Activated CD8-positive, alpha-beta T cell treated with anti-CD3 and anti-CD28 coated beads, Interleukin-2, amount 10 ng/mL, durations not matched to agents 7 days and 5 days (primary cell): ENCODE measurements at regions not wholly inside any gene's neighbourhood (a gene's known extent, or its start where the extent isn't known, plus 50 kb on each side); places are given as distances from the start of the nearest gene placed in this dataset.
"Not testable (repeated sequence)": the region's sequence is repeated elsewhere in the genome, so short reads cannot be mapped to it uniquely, and the experiment has no call there.

Experiments
- ATAC-seq: fragments of 150-1000 bp; cut with Tn5 transposase; one replicate; pipeline ENCODE4 v1.10.0; 2021; ENCODE audit warnings: moderate library complexity
- CTCF ChIA-PET: fragments of 350-600 bp; sonication (Branson Sonifier 250); formaldehyde crosslinking; loops from one replicate; lab custom pipeline; 2021; ENCODE audit warnings: antibody characterized with exemption; lab: Charles Lee
- POLR2A ChIA-PET: fragments of 350-600 bp; sonication (Branson Sonifier 250); formaldehyde crosslinking; loops from one replicate; lab custom pipeline; 2021; ENCODE audit warnings: antibody characterized with exemption; lab: Charles Lee
- DNase-seq: peaks from one replicate; pipeline ENCODE4 v3.0.0-alpha.2; 2020
- H3K27ac Mint-ChIP-seq: one replicate; pipeline ENCODE4 v1.8.0; 2021; ENCODE audit warnings: mild to moderate bottlenecking, mixed read lengths
- H3K27me3 Mint-ChIP-seq: one replicate; pipeline ENCODE4 v1.8.0; 2021; ENCODE audit warnings: low read depth, mixed read lengths
- H3K36me3 Mint-ChIP-seq: one replicate; pipeline ENCODE4 v1.8.0; 2021; ENCODE audit warnings: low read depth, mixed read lengths
- H3K4me1 Mint-ChIP-seq: one replicate; pipeline ENCODE4 v1.8.0; 2021; ENCODE audit warnings: low read depth, mixed read lengths
- H3K4me3 Mint-ChIP-seq: one replicate; pipeline ENCODE4 v1.8.0; 2021; ENCODE audit warnings: mild to moderate bottlenecking, mixed read lengths
- H3K9me3 Mint-ChIP-seq: one replicate; pipeline ENCODE4 v1.8.0; 2022; ENCODE audit warnings: mixed read lengths; ENCODE audit not compliant: insufficient read depth

- H3K9me3 Mint-ChIP-seq, result no peaks in the 10 kb centered on the region
- H3K4me3 Mint-ChIP-seq, result no peak overlapping the region
- DNase-seq (no peak), ATAC-seq (no peak)
- H3K36me3 Mint-ChIP-seq, result no peaks in the 10 kb centered on the region
- no peaks in the 10 kb centered on the region for H3K27me3 Mint-ChIP-seq
- no peak overlapping the region for H3K27ac Mint-ChIP-seq
- CTCF ChIA-PET, result no interaction called here
- H3K4me1 Mint-ChIP-seq, result no peaks in the 10 kb centered on the region
- POLR2A ChIA-PET, result no interaction called here
Observed at GRCh38 chr14:53715193-53715721, 241.4 kb downstream of the BMP4 start.

- H3K9me3 Mint-ChIP-seq, result no peaks in the 10 kb centered on the region
- no peak for ATAC-seq
- no peaks in the 10 kb centered on the region for H3K27me3 Mint-ChIP-seq
- no peaks in the 10 kb centered on the region for H3K4me1 Mint-ChIP-seq
- ChIA-PET POLR2A (no interaction called here), CTCF (no interaction called here)
- no peak overlapping the region for H3K4me3 Mint-ChIP-seq
- H3K27ac Mint-ChIP-seq, result no peak overlapping the region
- H3K36me3 Mint-ChIP-seq, result no peaks in the 10 kb centered on the region
- DNase-seq, result no peak
Observed at GRCh38 chr14:53714495-53715192, 242.0 kb downstream of the BMP4 start.

- POLR2A ChIA-PET, H3K4me3 Mint-ChIP-seq, H3K27ac Mint-ChIP-seq, DNase-seq, ATAC-seq, CTCF ChIA-PET, H3K4me1 Mint-ChIP-seq, H3K27me3 Mint-ChIP-seq, H3K9me3 Mint-ChIP-seq, H3K36me3 Mint-ChIP-seq: not testable (repeated sequence)
Observed at GRCh38 chr14:53712901-53713300, 243.7 kb downstream of the BMP4 start.

- ATAC-seq, result no peak
- Mint-ChIP-seq H3K4me3 (no peak overlapping the region), H3K9me3 (no peaks in the 10 kb centered on the region), H3K36me3 (no peaks in the 10 kb centered on the region), H3K27me3 (no peaks in the 10 kb centered on the region), H3K4me1 (no peaks in the 10 kb centered on the region), H3K27ac (no peak overlapping the region)
- POLR2A ChIA-PET, result no interaction called here
- CTCF ChIA-PET, result no interaction called here
- no peak for DNase-seq
Observed at GRCh38 chr14:53711205-53711604, 245.4 kb downstream of the BMP4 start.

GRCh38 chr14:53710615-53711014 lies 246.0 kb downstream of the BMP4 start:
- H3K9me3 Mint-ChIP-seq, result no peaks in the 10 kb centered on the region
- no peak overlapping the region for H3K4me3 Mint-ChIP-seq
- ATAC-seq, result no peak
- DNase-seq, result no peak
- H3K36me3 Mint-ChIP-seq, result no peaks in the 10 kb centered on the region
- no peaks in the 10 kb centered on the region for H3K27me3 Mint-ChIP-seq
- ChIA-PET POLR2A (no interaction called here), CTCF (no interaction called here)
- H3K27ac Mint-ChIP-seq, result no peak overlapping the region
- no peaks in the 10 kb centered on the region for H3K4me1 Mint-ChIP-seq

GRCh38 chr14:53709381-53709780 lies 247.2 kb downstream of the BMP4 start:
- Mint-ChIP-seq H3K27ac (no peak overlapping the region), H3K27me3 (no peaks in the 10 kb centered on the region), H3K4me3 (no peak overlapping the region), H3K4me1 (no peaks in the 10 kb centered on the region), H3K9me3 (no peaks in the 10 kb centered on the region), H3K36me3 (no peaks in the 10 kb centered on the region)
- no peak for DNase-seq
- ChIA-PET CTCF (no interaction called here), POLR2A (no interaction called here)
- ATAC-seq, result no peak

GRCh38 chr14:53703457-53703856 lies 253.2 kb downstream of the BMP4 start:
- POLR2A ChIA-PET, result no interaction called here
- DNase-seq (no peak), ATAC-seq (no peak)
- Mint-ChIP-seq H3K27me3 (no peaks in the 10 kb centered on the region), H3K27ac (no peak overlapping the region), H3K4me3 (no peak overlapping the region), H3K9me3 (no peaks in the 10 kb centered on the region), H3K36me3 (no peaks in the 10 kb centered on the region), H3K4me1 (no peaks in the 10 kb centered on the region)
- CTCF ChIA-PET, result no interaction called here

GRCh38 chr14:53701108-53701875 lies 255.3 kb downstream of the BMP4 start:
- POLR2A ChIA-PET, result no interaction called here
- H3K4me3 Mint-ChIP-seq, result no peak overlapping the region
- H3K36me3 Mint-ChIP-seq, result no peaks in the 10 kb centered on the region
- DNase-seq (no peak), ATAC-seq (no peak)
- CTCF ChIA-PET, result no interaction called here
- no peaks in the 10 kb centered on the region for H3K27me3 Mint-ChIP-seq
- no peaks in the 10 kb centered on the region for H3K4me1 Mint-ChIP-seq
- no peak overlapping the region for H3K27ac Mint-ChIP-seq
- no peaks in the 10 kb centered on the region for H3K9me3 Mint-ChIP-seq

- Mint-ChIP-seq H3K27me3 (no peaks in the 10 kb centered on the region), H3K4me1 (no peaks in the 10 kb centered on the region), H3K27ac (no peak overlapping the region), H3K36me3 (no peaks in the 10 kb centered on the region), H3K9me3 (no peaks in the 10 kb centered on the region), H3K4me3 (no peak overlapping the region)
- ATAC-seq (no peak), DNase-seq (no peak)
- POLR2A ChIA-PET, result no interaction called here
- CTCF ChIA-PET, result no interaction called here
Observed at GRCh38 chr14:53696217-53696965, 260.2 kb downstream of the BMP4 start.

- no peaks in the 10 kb centered on the region for H3K9me3 Mint-ChIP-seq
- H3K4me3 Mint-ChIP-seq, result no peak overlapping the region
- ChIA-PET POLR2A (no interaction called here), CTCF (no interaction called here)
- H3K36me3 Mint-ChIP-seq, result no peaks in the 10 kb centered on the region
- H3K27me3 Mint-ChIP-seq, result no peaks in the 10 kb centered on the region
- DNase-seq (no peak), ATAC-seq (no peak)
- no peaks in the 10 kb centered on the region for H3K4me1 Mint-ChIP-seq
- H3K27ac Mint-ChIP-seq, result no peak overlapping the region
Observed at GRCh38 chr14:53695692-53696214, 260.9 kb downstream of the BMP4 start.

GRCh38 chr14:53692885-53693284 lies 263.7 kb downstream of the BMP4 start:
- no peaks in the 10 kb centered on the region for H3K4me1 Mint-ChIP-seq
- H3K36me3 Mint-ChIP-seq, result no peaks in the 10 kb centered on the region
- DNase-seq (no peak), ATAC-seq (no peak)
- no peaks in the 10 kb centered on the region for H3K27me3 Mint-ChIP-seq
- ChIA-PET CTCF (no interaction called here), POLR2A (no interaction called here)
- no peak overlapping the region for H3K27ac Mint-ChIP-seq
- no peaks in the 10 kb centered on the region for H3K9me3 Mint-ChIP-seq
- no peak overlapping the region for H3K4me3 Mint-ChIP-seq

GRCh38 chr14:53692451-53692850 lies 264.2 kb downstream of the BMP4 start:
- Mint-ChIP-seq H3K36me3 (no peaks in the 10 kb centered on the region), H3K4me3 (no peak overlapping the region), H3K27ac (no peak overlapping the region), H3K27me3 (no peaks in the 10 kb centered on the region), H3K9me3 (no peaks in the 10 kb centered on the region), H3K4me1 (no peaks in the 10 kb centered on the region)
- POLR2A ChIA-PET, result no interaction called here
- ATAC-seq, result no peak
- CTCF ChIA-PET, result no interaction called here
- no peak for DNase-seq
